Vagina (tissue), 2 donors: ENCODE measurements at regions not wholly inside any gene's neighbourhood (a gene's known extent, or its start where the extent isn't known, plus 50 kb on each side); places are given as distances from the start of the nearest gene placed in this dataset.

Source experiments
- DNase-seq, 2 donors: peaks; one replicate each; pipeline ENCODE4 v3.0.0-alpha.2; 2017; ENCODE audit errors: extremely low spot score in 2 of 2
- H3K27ac ChIP-seq: fragments of 200-600 bp; sonication (generic); one replicate; pipeline ENCODE4 v1.5.1; 2019
- H3K27me3 ChIP-seq: fragments of 200-600 bp; sonication (generic); one replicate; pipeline ENCODE4 v1.5.1; 2019
- H3K36me3 ChIP-seq, 2 donors: fragments of 200-600 bp; sonication (generic); one replicate each; pipeline ENCODE4 v1.5.1; 2017 to 2019
- H3K4me1 ChIP-seq: fragments of 200-600 bp; sonication (generic); one replicate; pipeline ENCODE4 v1.5.1; 2019
- H3K4me3 ChIP-seq, 2 donors: fragments of 200-600 bp; sonication (generic); 1 replicate in 1 of 2; 2 replicates in 1 of 2; pipeline ENCODE4 v1.5.1; 2016 to 2019
- H3K9me3 ChIP-seq: fragments of 200-600 bp; sonication (generic); one replicate; pipeline ENCODE4 v1.5.1; 2019
- POLR2A ChIP-seq, 2 donors: fragments of 450-650 bp; IDR thresholded peaks; one replicate each; pipeline ENCODE4 v1.6.1; 2017; ENCODE audit warnings: antibody characterized with exemption in 2 of 2, mild to moderate bottlenecking in 2 of 2, moderate library complexity in 2 of 2
- POLR2AphosphoS5 ChIP-seq, 2 donors: sonication (generic); formaldehyde crosslinking; IDR thresholded peaks; one replicate each; pipeline ENCODE4 v1.9.0; 2017; ENCODE audit warnings: antibody characterized with exemption in 2 of 2, mild to moderate bottlenecking in 2 of 2, low read depth in 1 of 2; ENCODE audit not compliant: insufficient read depth in 1 of 2
- intact Hi-C: fragments of 100-400 bp; cut with DNase I; formaldehyde crosslinking; loops from one replicate; pipeline ENCODE4 v1.15.1; 2023
- TF ChIP-seq, protein P1 (sequence below), 3 experiments: fragments of 450-650 bp in 2 of 3; fragments of 200-600 bp in 1 of 3; sonication (generic) in 1 of 3; IDR thresholded peaks; one replicate each; pipeline ENCODE4 v1.5.1; 2017 to 2019; ENCODE audit warnings: antibody characterized with exemption in 3 of 3, mild to moderate bottlenecking in 2 of 3, moderate library complexity in 2 of 3

DNA sequence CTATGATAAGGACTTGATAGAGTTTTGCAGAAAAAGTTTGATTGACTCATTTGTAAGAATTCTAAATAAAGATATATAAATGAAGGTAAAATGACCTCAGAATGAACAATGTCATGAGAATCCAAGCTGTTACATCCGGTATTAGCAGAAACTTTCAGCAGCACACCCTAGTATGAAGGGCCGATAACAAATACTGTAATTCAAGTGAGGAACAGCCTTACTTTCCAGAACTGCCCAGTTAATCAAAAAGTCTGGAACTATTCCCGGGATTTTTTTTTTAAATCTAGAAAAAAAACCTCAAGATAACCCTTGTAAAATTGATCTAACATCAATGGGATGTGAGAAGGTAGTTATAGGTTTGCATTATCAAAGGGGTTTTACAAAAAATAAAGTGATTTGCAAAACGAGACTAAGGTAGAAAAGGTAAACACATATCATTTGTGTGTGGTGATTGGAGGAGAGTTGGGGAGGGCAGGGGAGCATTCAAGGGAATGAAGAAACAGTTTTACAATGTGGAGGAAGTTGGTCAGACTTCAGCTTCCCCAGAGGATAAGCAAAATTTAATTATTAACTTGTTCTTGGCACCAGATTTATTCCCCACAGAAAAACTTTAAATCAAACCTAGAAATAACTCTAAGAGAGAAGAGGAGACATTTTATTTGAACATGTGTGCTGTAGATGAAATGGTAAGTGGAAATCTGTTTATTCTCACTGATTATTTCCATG lies 75.9 kb upstream of the VCAM1 start:
- H3K36me3 ChIP-seq, result no peaks in the 10 kb centered on the region
- H3K27ac ChIP-seq, result no peak overlapping the region
- no peak for DNase-seq
- intact Hi-C loops, result no loop called here
- TF ChIP-seq POLR2AphosphoS5 (IDR thresholded peaks at IDR 0.05; ENCODE audit: insufficient read depth in 1 of 2, low read depth in 1 of 2) (no peak), POLR2A (IDR thresholded peaks at IDR 0.05) (no peak)
- TF ChIP-seq, protein P1, sequence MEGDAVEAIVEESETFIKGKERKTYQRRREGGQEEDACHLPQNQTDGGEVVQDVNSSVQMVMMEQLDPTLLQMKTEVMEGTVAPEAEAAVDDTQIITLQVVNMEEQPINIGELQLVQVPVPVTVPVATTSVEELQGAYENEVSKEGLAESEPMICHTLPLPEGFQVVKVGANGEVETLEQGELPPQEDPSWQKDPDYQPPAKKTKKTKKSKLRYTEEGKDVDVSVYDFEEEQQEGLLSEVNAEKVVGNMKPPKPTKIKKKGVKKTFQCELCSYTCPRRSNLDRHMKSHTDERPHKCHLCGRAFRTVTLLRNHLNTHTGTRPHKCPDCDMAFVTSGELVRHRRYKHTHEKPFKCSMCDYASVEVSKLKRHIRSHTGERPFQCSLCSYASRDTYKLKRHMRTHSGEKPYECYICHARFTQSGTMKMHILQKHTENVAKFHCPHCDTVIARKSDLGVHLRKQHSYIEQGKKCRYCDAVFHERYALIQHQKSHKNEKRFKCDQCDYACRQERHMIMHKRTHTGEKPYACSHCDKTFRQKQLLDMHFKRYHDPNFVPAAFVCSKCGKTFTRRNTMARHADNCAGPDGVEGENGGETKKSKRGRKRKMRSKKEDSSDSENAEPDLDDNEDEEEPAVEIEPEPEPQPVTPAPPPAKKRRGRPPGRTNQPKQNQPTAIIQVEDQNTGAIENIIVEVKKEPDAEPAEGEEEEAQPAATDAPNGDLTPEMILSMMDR (IDR thresholded peaks at IDR 0.05), result no peak
- H3K27me3 ChIP-seq, result no peaks in the 10 kb centered on the region
- no peaks in the 10 kb centered on the region for H3K4me1 ChIP-seq
- no peaks in the 10 kb centered on the region for H3K9me3 ChIP-seq
- no peak overlapping the region for H3K4me3 ChIP-seq

DNA sequence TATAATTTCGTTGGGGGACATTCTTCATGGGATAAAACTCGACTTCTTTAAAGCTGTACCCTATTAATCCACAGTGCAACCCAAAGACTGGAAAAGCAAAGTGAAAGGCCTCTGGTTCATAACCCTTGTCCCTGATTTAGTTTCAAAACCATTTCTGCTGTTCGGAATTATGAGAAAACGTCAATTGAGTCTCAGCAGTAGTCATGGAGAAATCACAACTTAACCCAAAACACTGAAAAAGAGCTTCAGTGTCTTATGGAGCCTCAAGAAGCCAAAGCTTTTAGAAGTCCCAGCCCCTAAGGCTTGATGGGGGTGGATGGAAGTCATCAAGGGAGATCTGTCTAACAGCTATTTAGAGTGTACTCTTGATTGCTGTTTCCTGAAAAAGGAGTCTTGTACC lies 73.5 kb upstream of the VCAM1 start:
- no peak for TF ChIP-seq POLR2AphosphoS5 (IDR thresholded peaks at IDR 0.05; ENCODE audit: insufficient read depth in 1 of 2, low read depth in 1 of 2)
- TF ChIP-seq, protein P1 (IDR thresholded peaks at IDR 0.05), result no peak
- no peak for TF ChIP-seq POLR2A (IDR thresholded peaks at IDR 0.05)
- Histone ChIP-seq H3K27me3 (no peaks in the 10 kb centered on the region), H3K36me3 (no peaks in the 10 kb centered on the region), H3K4me3 (no peak overlapping the region), H3K4me1 (no peaks in the 10 kb centered on the region), H3K27ac (no peak overlapping the region), H3K9me3 (no peaks in the 10 kb centered on the region)
- no peak for DNase-seq
- intact Hi-C loops, result no loop called here

DNA sequence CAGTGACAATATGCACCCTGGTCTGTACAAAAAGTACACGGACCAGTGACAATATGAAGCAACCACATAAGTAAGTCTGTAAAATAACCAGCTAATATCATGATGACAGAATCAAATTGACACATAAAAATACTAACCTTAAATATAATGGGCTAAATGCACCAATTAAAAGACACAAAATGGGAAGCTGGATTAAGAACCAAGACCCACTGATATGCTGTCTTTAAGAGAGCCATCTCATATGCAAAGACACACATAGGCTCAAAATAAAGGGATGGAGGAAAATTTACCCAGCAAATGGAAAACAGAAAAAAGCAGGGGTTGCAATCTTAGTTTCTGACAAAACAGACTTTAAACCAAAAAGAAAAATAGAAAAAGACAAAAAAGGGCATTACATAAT lies 70.4 kb upstream of the VCAM1 start:
- H3K27ac ChIP-seq, result no peak overlapping the region
- H3K36me3 ChIP-seq, result no peaks in the 10 kb centered on the region
- H3K4me3 ChIP-seq, result no peak overlapping the region
- DNase-seq, result no peak
- no peaks in the 10 kb centered on the region for H3K27me3 ChIP-seq
- intact Hi-C loops, result no loop called here
- TF ChIP-seq, protein P1 (IDR thresholded peaks at IDR 0.05), result no peak
- no peak for TF ChIP-seq POLR2A (IDR thresholded peaks at IDR 0.05)
- TF ChIP-seq POLR2AphosphoS5 (IDR thresholded peaks at IDR 0.05; ENCODE audit: insufficient read depth in 1 of 2, low read depth in 1 of 2), result no peak
- no peaks in the 10 kb centered on the region for H3K9me3 ChIP-seq
- no peaks in the 10 kb centered on the region for H3K4me1 ChIP-seq

DNA sequence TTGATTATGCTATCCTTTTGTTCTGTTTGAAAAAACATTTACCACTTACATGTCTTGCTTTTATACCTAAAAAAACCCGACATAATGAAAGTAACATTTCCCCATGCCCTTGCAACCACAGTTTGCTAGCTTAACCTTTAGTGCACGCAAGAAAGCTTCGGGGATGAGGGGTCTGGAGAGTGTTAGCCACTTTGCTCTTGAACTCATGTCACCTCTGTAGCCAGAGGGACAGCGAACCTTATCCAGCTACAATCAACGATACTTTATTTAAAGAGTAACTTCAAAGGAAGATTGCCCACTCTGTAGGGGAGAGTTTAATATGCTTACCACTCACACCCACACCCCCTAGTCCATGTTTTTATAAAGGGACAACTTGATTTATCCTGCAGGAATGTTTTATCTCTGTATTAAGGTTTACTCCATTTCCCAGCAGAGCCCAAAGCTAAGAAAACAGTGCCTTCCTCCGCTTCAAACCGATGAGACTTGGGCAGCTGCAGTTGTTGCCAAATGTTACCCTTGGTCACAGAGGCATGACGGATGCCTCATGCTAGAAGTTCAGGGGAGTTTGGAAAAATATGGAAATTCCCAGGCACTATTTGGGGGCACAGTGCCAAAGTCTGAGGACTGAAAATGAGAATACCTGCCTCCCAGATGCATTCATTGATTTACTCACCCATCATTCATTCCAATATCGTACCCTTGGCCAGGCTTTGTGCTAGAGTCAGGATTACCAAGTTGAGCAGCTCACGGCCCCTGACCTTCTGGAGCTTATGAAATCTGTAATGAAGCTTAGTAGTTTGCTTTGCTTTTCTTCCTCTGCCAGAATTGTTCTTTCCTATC lies 61.4 kb upstream of the VCAM1 start:
- no peak for DNase-seq
- no peaks in the 10 kb centered on the region for H3K9me3 ChIP-seq
- no peaks in the 10 kb centered on the region for H3K27me3 ChIP-seq
- no peak for TF ChIP-seq POLR2A (IDR thresholded peaks at IDR 0.05)
- TF ChIP-seq POLR2AphosphoS5 (IDR thresholded peaks at IDR 0.05; ENCODE audit: insufficient read depth in 1 of 2, low read depth in 1 of 2), result no peak
- TF ChIP-seq, protein P1 (IDR thresholded peaks at IDR 0.05), result no peak
- intact Hi-C loops, result no loop called here
- H3K4me3 ChIP-seq, result no peak overlapping the region
- no peak overlapping the region for H3K27ac ChIP-seq
- H3K36me3 ChIP-seq, result no peaks in the 10 kb centered on the region
- no peaks in the 10 kb centered on the region for H3K4me1 ChIP-seq

DNA sequence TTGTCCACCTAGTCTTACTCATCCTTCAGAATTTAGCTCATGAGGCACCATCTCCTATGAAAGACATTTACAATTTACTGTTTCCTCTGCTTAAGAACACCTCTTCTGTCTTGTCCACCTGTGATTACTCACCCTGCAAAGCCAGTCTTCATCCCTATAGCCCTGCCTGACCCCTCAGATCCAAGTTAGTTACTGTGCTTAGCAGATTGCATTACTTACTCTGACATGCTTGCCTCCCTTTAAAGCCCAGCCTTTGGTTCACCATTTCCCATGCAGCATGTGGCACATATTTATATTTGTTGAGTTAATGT lies 60.9 kb upstream of the VCAM1 start:
- no peaks in the 10 kb centered on the region for H3K36me3 ChIP-seq
- no peak overlapping the region for H3K4me3 ChIP-seq
- no peak for DNase-seq
- H3K4me1 ChIP-seq, result no peaks in the 10 kb centered on the region
- intact Hi-C loops, result no loop called here
- no peaks in the 10 kb centered on the region for H3K9me3 ChIP-seq
- no peak overlapping the region for H3K27ac ChIP-seq
- H3K27me3 ChIP-seq, result no peaks in the 10 kb centered on the region
- TF ChIP-seq, protein P1 (IDR thresholded peaks at IDR 0.05), result no peak
- no peak for TF ChIP-seq POLR2AphosphoS5 (IDR thresholded peaks at IDR 0.05; ENCODE audit: insufficient read depth in 1 of 2, low read depth in 1 of 2)
- TF ChIP-seq POLR2A (IDR thresholded peaks at IDR 0.05), result no peak
